Spleen (tissue), 11 donors: ENCODE measurements at regions not wholly inside any gene's neighbourhood (a gene's known extent, or its start where the extent isn't known, plus 50 kb on each side); places are given as distances from the start of the nearest gene placed in this dataset.

Experiments used
- DNase-seq: peaks from one replicate; pipeline ENCODE4 v3.0.0-alpha.2; 2020
- H3K27ac ChIP-seq, 8 donors: fragments of 200-600 bp; sonication (generic) in 7 of 8; 1 replicate in 4 of 8; 2 replicates in 4 of 8; pipeline versions ENCODE4 v1.5.0 to v1.8.0; 2016 to 2021; ENCODE audit warnings: inconsistent platforms in 4 of 8, mild to moderate bottlenecking in 4 of 8, moderate library complexity in 1 of 8
- H3K27me3 ChIP-seq, 7 donors: fragments of 200-600 bp; sonication (generic) in 6 of 7; replicated peaks in 1 of 7; 1 replicate in 4 of 7; 2 replicates in 3 of 7; pipeline versions ENCODE4 v1.5.0 to v1.8.0; 2016 to 2021; ENCODE audit warnings: inconsistent platforms in 3 of 7, mild to moderate bottlenecking in 1 of 7
- H3K36me3 ChIP-seq, 6 donors: fragments of 200-600 bp; sonication (generic) in 5 of 6; 1 replicate in 4 of 6; 2 replicates in 2 of 6; pipeline versions ENCODE4 v1.5.0 to v1.8.0; 2016 to 2021; ENCODE audit warnings: inconsistent platforms in 2 of 6
- H3K4me1 ChIP-seq, 6 donors: fragments of 200-600 bp; sonication (generic) in 5 of 6; 1 replicate in 3 of 6; 2 replicates in 3 of 6; pipeline versions ENCODE4 v1.5.0 to v1.8.0; 2016 to 2021; ENCODE audit warnings: inconsistent platforms in 3 of 6
- H3K4me3 ChIP-seq, 8 donors: fragments of 200-600 bp; sonication (generic) in 7 of 8; 1 replicate in 4 of 8; 2 replicates in 4 of 8; pipeline versions ENCODE4 v1.5.0 to v1.8.0; 2016 to 2021; ENCODE audit warnings: inconsistent platforms in 4 of 8, mild to moderate bottlenecking in 4 of 8, moderate library complexity in 2 of 8
- H3K9me3 ChIP-seq, 8 donors: fragments of 200-600 bp; sonication (generic) in 7 of 8; 1 replicate in 4 of 8; 2 replicates in 4 of 8; pipeline versions ENCODE4 v1.5.0 to v1.8.0; 2016 to 2021; ENCODE audit warnings: inconsistent platforms in 4 of 8
- CTCF ChIP-seq, 11 experiments: fragments of 200-600 bp in 7 of 11; fragments of 450-650 bp in 4 of 11; sonication (generic) in 4 of 11; IDR thresholded peaks in 8 of 11; conservative IDR thresholded peaks in 3 of 11; 1 replicate in 7 of 11; 2 replicates in 4 of 11; pipeline versions ENCODE4 v1.4.0 to v1.8.0; 2016 to 2021; ENCODE audit warnings: antibody characterized with exemption in 11 of 11, inconsistent platforms in 4 of 11, mild to moderate bottlenecking in 1 of 11
- POLR2A ChIP-seq, 3 donors: fragments of 450-650 bp; IDR thresholded peaks; one replicate each; pipeline ENCODE4 v1.5.1; 2017; ENCODE audit warnings: antibody characterized with exemption in 3 of 3, mild to moderate bottlenecking in 1 of 3
- POLR2AphosphoS5 ChIP-seq, 3 donors: sonication (generic); formaldehyde crosslinking; IDR thresholded peaks; one replicate each; pipeline ENCODE4 v1.5.1; 2017; ENCODE audit warnings: antibody characterized with exemption in 3 of 3
- WGBS, 5 donors: extraction: QIAGEN DNeasy Blood & Tissue Kit in 3 of 5; methylation state at CpG; one replicate each; pipeline versions ENCODE4 v1.1.5 to v1.1.7; 2013 to 2018; 5-methylcytosine and 5-hydroxymethylcytosine counted together
- intact Hi-C: fragments of 100-400 bp; cut with DNase I; formaldehyde crosslinking; loops from one replicate; pipeline ENCODE4 v1.15.0; 2023; ENCODE audit warnings: low total_unique reads
- donor health status: healthy with polysubstance abuse.
- donor health status: DM: no; HTN: no; CAD: no; lungs with moderate emphysema.
- donor health status: DM: no; HTN: no; CAD: no.
- donor health status: Bipolar disorder and iron deficiency.
- donor health status: healthy.
- donor health status: DM: no; HTN: no; CAD: no.
- donor health status: DM: yes; HTN: yes; CAD: no.

- DNase-seq = no peak
- Histone ChIP-seq H3K27ac (no peak overlapping the region), H3K36me3 (no peaks in the 10 kb centered on the region), H3K27me3 (no peaks in the 10 kb centered on the region), H3K4me3 (no peak overlapping the region), H3K4me1 (no peaks in the 10 kb centered on the region), H3K9me3 (peaks cover 0 to 16% (median 12%) of the 10 kb centered on the region in 8 donors)
- TF ChIP-seq POLR2A (IDR thresholded peaks at IDR 0.05) = no peak
- no peak for TF ChIP-seq CTCF (IDR thresholded peaks at IDR 0.05 in 8 of 11, conservative IDR thresholded peaks at IDR 0.05 in 3 of 11)
- TF ChIP-seq POLR2AphosphoS5 (IDR thresholded peaks at IDR 0.05) = no peak
- 62 to 81% (median 74%) methylated on average over 3 of the region's 3 CpGs for WGBS, 5 donors
- intact Hi-C loops = no loop called here
These were observed 410.4 kb downstream of the MED10 start for GRCh38 chr5:5967944-5968343.

GRCh38 chr5:5967373-5967772 lies 411.0 kb downstream of the MED10 start:
- no peak for TF ChIP-seq CTCF (IDR thresholded peaks at IDR 0.05 in 8 of 11, conservative IDR thresholded peaks at IDR 0.05 in 3 of 11)
- TF ChIP-seq POLR2AphosphoS5 (IDR thresholded peaks at IDR 0.05) = no peak
- no peak for TF ChIP-seq POLR2A (IDR thresholded peaks at IDR 0.05)
- Histone ChIP-seq H3K4me1 (no peaks in the 10 kb centered on the region), H3K27me3 (no peaks in the 10 kb centered on the region), H3K36me3 (no peaks in the 10 kb centered on the region), H3K27ac (no peak overlapping the region), H3K4me3 (no peak overlapping the region), H3K9me3 (peaks cover 0 to 16% (median 12%) of the 10 kb centered on the region in 8 donors)
- 91 to 95% (median 93%) methylated on average over 6 of the region's 6 CpGs for WGBS, 5 donors
- intact Hi-C loops = no loop called here
- no peak for DNase-seq

- peaks cover 0 to 16% (median 12%) of the 10 kb centered on the region in 8 donors for H3K9me3 ChIP-seq
- H3K27ac ChIP-seq = no peak overlapping the region
- H3K4me1 ChIP-seq = no peaks in the 10 kb centered on the region
- intact Hi-C loops = no loop called here
- no peak for DNase-seq
- 71 to 85% (median 73%) methylated on average over 5 of the region's 5 CpGs for WGBS, 5 donors
- no peaks in the 10 kb centered on the region for H3K27me3 ChIP-seq
- TF ChIP-seq CTCF (IDR thresholded peaks at IDR 0.05 in 8 of 11, conservative IDR thresholded peaks at IDR 0.05 in 3 of 11) (no peak), POLR2AphosphoS5 (IDR thresholded peaks at IDR 0.05) (no peak), POLR2A (IDR thresholded peaks at IDR 0.05) (no peak)
- H3K36me3 ChIP-seq = no peaks in the 10 kb centered on the region
- no peak overlapping the region for H3K4me3 ChIP-seq
These were observed 413.2 kb downstream of the MED10 start for GRCh38 chr5:5965132-5965531.

GRCh38 chr5:5964347-5964746 lies 414.0 kb downstream of the MED10 start:
- Histone ChIP-seq H3K4me1 (no peaks in the 10 kb centered on the region), H3K27me3 (no peaks in the 10 kb centered on the region), H3K9me3 (peaks cover 0 to 16% (median 12%) of the 10 kb centered on the region in 8 donors), H3K36me3 (no peaks in the 10 kb centered on the region), H3K4me3 (no peak overlapping the region), H3K27ac (no peak overlapping the region)
- intact Hi-C loops = no loop called here
- no peak for TF ChIP-seq POLR2A (IDR thresholded peaks at IDR 0.05)
- no peak for TF ChIP-seq CTCF (IDR thresholded peaks at IDR 0.05 in 8 of 11, conservative IDR thresholded peaks at IDR 0.05 in 3 of 11)
- no peak for TF ChIP-seq POLR2AphosphoS5 (IDR thresholded peaks at IDR 0.05)
- 85 to 93% (median 88%) methylated on average over 4 of the region's 4 CpGs for WGBS, 5 donors
- DNase-seq = no peak
